ENCODE measurements at regions not wholly inside any gene's neighbourhood (a gene's known extent, or its start where the extent isn't known, plus 50 kb on each side); places are given as distances from the start of the nearest gene placed in this dataset.

- TF ChIP-seq CTCF (IDR thresholded peaks at IDR 0.05) (no peak), POLR2A (IDR thresholded peaks at IDR 0.05) (no peak)
Measured at GRCh38 chr1:228984107-228984506, 248.8 kb downstream of the RHOU start.

Measured in Peyer's patch (tissue), 4 donors.